ENCODE measurements at regions not wholly inside any gene's neighbourhood (a gene's known extent, or its start where the extent isn't known, plus 50 kb on each side); places are given as distances from the start of the nearest gene placed in this dataset.

DNA sequence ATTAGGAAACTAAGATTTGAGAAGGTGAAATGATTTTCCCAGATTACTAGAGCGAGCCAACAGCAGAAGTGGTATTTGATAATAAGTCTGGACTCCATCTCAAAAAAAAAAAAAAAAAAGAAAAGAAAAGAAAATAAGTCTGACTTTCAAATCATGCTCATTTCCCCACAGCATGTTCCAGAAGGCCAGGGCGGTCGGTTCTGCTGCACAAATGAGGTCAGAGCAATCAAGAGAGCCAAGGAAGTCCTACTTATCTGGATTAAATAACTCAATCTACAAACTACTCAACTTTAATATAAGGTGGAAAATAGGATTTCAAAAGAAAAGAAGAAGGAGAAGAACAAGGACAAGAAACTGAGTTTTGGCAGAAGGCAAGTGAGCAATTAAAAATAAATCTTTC is 130.4 kb upstream of the RASA1 start:
- Histone ChIP-seq H4K20me1 (ENCODE audit: low read depth, low read length) (no peaks in the 10 kb centered on the region), H3K27ac (ENCODE audit: low read depth, low read length) (no peak overlapping the region), H3K9me3 (ENCODE audit: insufficient read depth, low read length) (no peaks in the 10 kb centered on the region), H3K9ac (ENCODE audit: low read length) (no peak overlapping the region), H3K9me2 (replicated peaks; ENCODE audit: insufficient read depth, low read length) (no peaks in the 10 kb centered on the region), H2AFZ (ENCODE audit: low read depth, low read length, severe bottlenecking) (no peak overlapping the region), H3F3A (ENCODE audit: insufficient read depth) (no peaks in the 10 kb centered on the region), H3K4me2 (ENCODE audit: low read depth, low read length, poor library complexity, severe bottlenecking) (no peak overlapping the region), H3K36me3 (ENCODE audit: low read length) (no peaks in the 10 kb centered on the region), H3K79me2 (ENCODE audit: insufficient read depth, low read length) (no peaks in the 10 kb centered on the region), H3K4me3 (ENCODE audit: insufficient read depth, low read length, poor library complexity, severe bottlenecking) (no peak overlapping the region), H3K27me3 (ENCODE audit: low read length) (no peaks in the 10 kb centered on the region)
- TF ChIP-seq EZH2phosphoT487 (conservative IDR thresholded peaks at IDR 0.05; ENCODE audit: low read length): no peak
- TF ChIP-seq, protein P1, sequence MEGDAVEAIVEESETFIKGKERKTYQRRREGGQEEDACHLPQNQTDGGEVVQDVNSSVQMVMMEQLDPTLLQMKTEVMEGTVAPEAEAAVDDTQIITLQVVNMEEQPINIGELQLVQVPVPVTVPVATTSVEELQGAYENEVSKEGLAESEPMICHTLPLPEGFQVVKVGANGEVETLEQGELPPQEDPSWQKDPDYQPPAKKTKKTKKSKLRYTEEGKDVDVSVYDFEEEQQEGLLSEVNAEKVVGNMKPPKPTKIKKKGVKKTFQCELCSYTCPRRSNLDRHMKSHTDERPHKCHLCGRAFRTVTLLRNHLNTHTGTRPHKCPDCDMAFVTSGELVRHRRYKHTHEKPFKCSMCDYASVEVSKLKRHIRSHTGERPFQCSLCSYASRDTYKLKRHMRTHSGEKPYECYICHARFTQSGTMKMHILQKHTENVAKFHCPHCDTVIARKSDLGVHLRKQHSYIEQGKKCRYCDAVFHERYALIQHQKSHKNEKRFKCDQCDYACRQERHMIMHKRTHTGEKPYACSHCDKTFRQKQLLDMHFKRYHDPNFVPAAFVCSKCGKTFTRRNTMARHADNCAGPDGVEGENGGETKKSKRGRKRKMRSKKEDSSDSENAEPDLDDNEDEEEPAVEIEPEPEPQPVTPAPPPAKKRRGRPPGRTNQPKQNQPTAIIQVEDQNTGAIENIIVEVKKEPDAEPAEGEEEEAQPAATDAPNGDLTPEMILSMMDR (IDR thresholded peaks at IDR 0.05; ENCODE audit: insufficient read depth, low read length, poor library complexity, severe bottlenecking): no peak

DNA sequence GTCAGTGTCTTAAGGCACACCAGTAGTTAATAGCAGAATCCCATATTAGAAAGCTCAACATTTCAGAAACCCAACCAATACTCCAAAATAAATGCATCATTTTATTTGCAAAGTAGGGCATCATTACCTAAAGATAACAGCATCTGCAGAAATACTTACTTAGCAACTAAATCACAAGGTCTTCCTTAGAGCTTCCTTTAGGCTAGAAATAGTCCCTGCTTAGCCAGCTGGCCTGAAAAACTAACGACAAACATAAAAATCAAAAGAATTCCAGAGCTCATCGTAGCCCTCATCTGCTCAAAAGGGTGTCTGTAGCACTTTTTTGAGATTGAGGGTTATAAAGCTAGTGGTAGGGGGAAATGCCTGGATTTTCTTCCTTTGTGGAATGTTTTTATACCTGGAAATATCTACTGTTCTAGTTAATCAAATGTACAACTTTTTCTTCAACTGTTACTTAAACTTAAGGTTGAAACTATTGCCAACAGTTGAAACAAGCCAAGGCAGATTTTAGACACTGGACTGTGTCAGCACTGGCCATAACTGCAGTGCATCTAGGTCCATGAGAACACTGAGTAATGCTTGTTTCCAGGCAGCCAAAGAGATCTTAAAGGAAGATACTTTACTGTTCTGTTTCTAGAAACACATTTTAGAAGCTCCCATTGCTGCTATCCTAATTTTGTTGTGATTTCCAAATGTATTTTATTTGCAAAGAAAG is 129.4 kb upstream of the RASA1 start:
- Histone ChIP-seq H3K9ac (ENCODE audit: low read length) (no peak overlapping the region), H3F3A (ENCODE audit: insufficient read depth) (no peaks in the 10 kb centered on the region), H3K36me3 (ENCODE audit: low read length) (no peaks in the 10 kb centered on the region), H4K20me1 (ENCODE audit: low read depth, low read length) (no peaks in the 10 kb centered on the region), H3K79me2 (ENCODE audit: insufficient read depth, low read length) (no peaks in the 10 kb centered on the region), H3K4me2 (ENCODE audit: low read depth, low read length, poor library complexity, severe bottlenecking) (no peak overlapping the region), H3K27ac (ENCODE audit: low read depth, low read length) (no peak overlapping the region), H2AFZ (ENCODE audit: low read depth, low read length, severe bottlenecking) (no peak overlapping the region), H3K9me3 (ENCODE audit: insufficient read depth, low read length) (no peaks in the 10 kb centered on the region), H3K27me3 (ENCODE audit: low read length) (no peaks in the 10 kb centered on the region), H3K4me3 (ENCODE audit: insufficient read depth, low read length, poor library complexity, severe bottlenecking) (no peak overlapping the region), H3K9me2 (replicated peaks; ENCODE audit: insufficient read depth, low read length) (no peaks in the 10 kb centered on the region)
- no peak for TF ChIP-seq EZH2phosphoT487 (conservative IDR thresholded peaks at IDR 0.05; ENCODE audit: low read length)
- TF ChIP-seq, protein P1 (IDR thresholded peaks at IDR 0.05; ENCODE audit: insufficient read depth, low read length, poor library complexity, severe bottlenecking): no peak

DNA sequence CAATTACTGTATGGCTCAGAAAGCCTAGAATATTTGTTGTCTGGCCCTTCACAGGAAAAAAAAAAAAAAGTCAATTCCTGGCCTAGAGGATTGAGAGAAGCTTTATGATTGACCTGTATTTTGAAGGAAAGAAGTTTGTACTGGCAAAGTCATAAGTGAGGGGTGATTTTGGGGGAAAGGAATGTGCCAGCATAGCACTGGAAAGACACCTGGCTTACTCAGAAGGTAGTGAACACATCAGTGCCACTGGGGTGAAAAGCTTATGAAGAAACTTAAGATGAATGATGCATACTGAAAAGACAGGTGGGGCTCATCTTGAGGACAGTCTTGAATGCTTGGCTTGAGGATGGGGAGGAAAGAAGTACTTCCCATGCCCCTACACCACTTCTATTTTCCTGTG is 127.9 kb upstream of the RASA1 start:
- H3K9me3 ChIP-seq (ENCODE audit: insufficient read depth, low read length): no peaks in the 10 kb centered on the region
- no peak overlapping the region for H3K4me2 ChIP-seq (ENCODE audit: low read depth, low read length, poor library complexity, severe bottlenecking)
- no peak overlapping the region for H2AFZ ChIP-seq (ENCODE audit: low read depth, low read length, severe bottlenecking)
- H3K9me2 ChIP-seq (replicated peaks; ENCODE audit: insufficient read depth, low read length): no peaks in the 10 kb centered on the region
- no peak overlapping the region for H3K9ac ChIP-seq (ENCODE audit: low read length)
- no peak overlapping the region for H3K4me3 ChIP-seq (ENCODE audit: insufficient read depth, low read length, poor library complexity, severe bottlenecking)
- H3F3A ChIP-seq (ENCODE audit: insufficient read depth): no peaks in the 10 kb centered on the region
- H3K36me3 ChIP-seq (ENCODE audit: low read length): no peaks in the 10 kb centered on the region
- no peaks in the 10 kb centered on the region for H3K79me2 ChIP-seq (ENCODE audit: insufficient read depth, low read length)
- TF ChIP-seq, protein P1 (IDR thresholded peaks at IDR 0.05; ENCODE audit: insufficient read depth, low read length, poor library complexity, severe bottlenecking): no peak
- no peak for TF ChIP-seq EZH2phosphoT487 (conservative IDR thresholded peaks at IDR 0.05; ENCODE audit: low read length)
- no peaks in the 10 kb centered on the region for H4K20me1 ChIP-seq (ENCODE audit: low read depth, low read length)
- H3K27ac ChIP-seq (ENCODE audit: low read depth, low read length): no peak overlapping the region
- H3K27me3 ChIP-seq (ENCODE audit: low read length): no peaks in the 10 kb centered on the region
